ENCODE measurements at regions not wholly inside any gene's neighbourhood (a gene's known extent, or its start where the extent isn't known, plus 50 kb on each side); places are given as distances from the start of the nearest gene placed in this dataset.

DNA sequence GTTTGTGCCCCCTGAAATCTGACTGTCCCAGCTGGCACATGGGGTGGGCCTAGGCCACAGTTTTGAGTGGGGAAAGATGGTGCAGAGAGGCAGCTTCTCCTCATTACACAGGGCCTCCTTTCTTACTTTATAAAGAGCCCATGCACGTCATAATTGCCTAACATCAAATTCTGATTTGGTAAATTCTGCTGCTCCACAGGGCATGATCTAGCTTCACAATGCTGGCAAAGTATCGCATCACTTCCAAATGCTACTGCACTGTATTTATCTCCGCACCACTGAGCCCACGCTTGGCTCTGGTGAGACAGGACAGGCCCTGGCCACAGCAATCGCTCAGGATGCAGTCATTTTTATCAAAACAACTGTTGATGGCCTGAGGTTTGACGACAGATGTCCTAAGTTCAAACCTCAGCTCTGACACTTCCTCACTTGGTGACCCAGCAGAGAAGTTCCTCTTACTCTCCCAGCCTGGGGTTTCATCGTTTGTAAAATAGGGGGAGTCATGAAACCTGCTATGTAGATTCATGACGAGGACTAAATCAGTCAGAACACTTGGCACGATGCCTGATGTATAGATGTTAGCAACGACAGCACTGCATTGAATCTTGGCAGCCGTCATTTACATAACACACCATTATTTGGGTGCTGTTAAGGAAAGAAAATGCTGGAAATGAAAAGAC, 187.9 kb downstream of the TTLL2 start:
- TF ChIP-seq FOXM1 (IDR thresholded peaks at IDR 0.05; ENCODE audit: borderline replicate concordance) (no peak), SP1 (IDR thresholded peaks at IDR 0.05) (no peak), NFRKB (IDR thresholded peaks at IDR 0.05) (no peak), BHLHE40 (IDR thresholded peaks at IDR 0.05; ENCODE audit: borderline replicate concordance) (no peak), SUZ12 (IDR thresholded peaks at IDR 0.05) (no peak), TARDBP (IDR thresholded peaks at IDR 0.05) (no peak), L3MBTL2 (conservative IDR thresholded peaks at IDR 0.05) (no peak), HDGF (IDR thresholded peaks at IDR 0.05; ENCODE audit: borderline replicate concordance) (no peak), FOXK2 (IDR thresholded peaks at IDR 0.05) (no peak), FOXA1 (IDR thresholded peaks at IDR 0.05) (no peak), ZNF384 (IDR thresholded peaks at IDR 0.05) (no peak), ARNT (IDR thresholded peaks at IDR 0.05) (no peak), ELF4 (IDR thresholded peaks at IDR 0.05) (no peak)
- TF ChIP-seq, protein P1, sequence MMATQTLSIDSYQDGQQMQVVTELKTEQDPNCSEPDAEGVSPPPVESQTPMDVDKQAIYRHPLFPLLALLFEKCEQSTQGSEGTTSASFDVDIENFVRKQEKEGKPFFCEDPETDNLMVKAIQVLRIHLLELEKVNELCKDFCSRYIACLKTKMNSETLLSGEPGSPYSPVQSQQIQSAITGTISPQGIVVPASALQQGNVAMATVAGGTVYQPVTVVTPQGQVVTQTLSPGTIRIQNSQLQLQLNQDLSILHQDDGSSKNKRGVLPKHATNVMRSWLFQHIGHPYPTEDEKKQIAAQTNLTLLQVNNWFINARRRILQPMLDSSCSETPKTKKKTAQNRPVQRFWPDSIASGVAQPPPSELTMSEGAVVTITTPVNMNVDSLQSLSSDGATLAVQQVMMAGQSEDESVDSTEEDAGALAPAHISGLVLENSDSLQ (IDR thresholded peaks at IDR 0.05): no peak

Data from HEK293T (cell line).